NOMO-1 (cell line): ENCODE measurements at regions not wholly inside any gene's neighbourhood (a gene's known extent, or its start where the extent isn't known, plus 50 kb on each side); places are given as distances from the start of the nearest gene placed in this dataset.
"Not testable (repeated sequence)": the region's sequence is repeated elsewhere in the genome, so short reads cannot be mapped to it uniquely, and the experiment has no call there.

ENCODE experiments used
- DNase-seq, 2 experiments: peaks; one replicate each; lab custom pipeline; 2025; ENCODE audit not compliant: unreplicated experiment in 2 of 2; lab: John Stamatoyannopoulos, UW

GRCh38 chr6:6747371-6747770, 158.9 kb downstream of the LY86 start:
- no peak for DNase-seq

- DNase-seq, result no peak
These were observed 159.5 kb downstream of the LY86 start for GRCh38 chr6:6748001-6748400.

DNA sequence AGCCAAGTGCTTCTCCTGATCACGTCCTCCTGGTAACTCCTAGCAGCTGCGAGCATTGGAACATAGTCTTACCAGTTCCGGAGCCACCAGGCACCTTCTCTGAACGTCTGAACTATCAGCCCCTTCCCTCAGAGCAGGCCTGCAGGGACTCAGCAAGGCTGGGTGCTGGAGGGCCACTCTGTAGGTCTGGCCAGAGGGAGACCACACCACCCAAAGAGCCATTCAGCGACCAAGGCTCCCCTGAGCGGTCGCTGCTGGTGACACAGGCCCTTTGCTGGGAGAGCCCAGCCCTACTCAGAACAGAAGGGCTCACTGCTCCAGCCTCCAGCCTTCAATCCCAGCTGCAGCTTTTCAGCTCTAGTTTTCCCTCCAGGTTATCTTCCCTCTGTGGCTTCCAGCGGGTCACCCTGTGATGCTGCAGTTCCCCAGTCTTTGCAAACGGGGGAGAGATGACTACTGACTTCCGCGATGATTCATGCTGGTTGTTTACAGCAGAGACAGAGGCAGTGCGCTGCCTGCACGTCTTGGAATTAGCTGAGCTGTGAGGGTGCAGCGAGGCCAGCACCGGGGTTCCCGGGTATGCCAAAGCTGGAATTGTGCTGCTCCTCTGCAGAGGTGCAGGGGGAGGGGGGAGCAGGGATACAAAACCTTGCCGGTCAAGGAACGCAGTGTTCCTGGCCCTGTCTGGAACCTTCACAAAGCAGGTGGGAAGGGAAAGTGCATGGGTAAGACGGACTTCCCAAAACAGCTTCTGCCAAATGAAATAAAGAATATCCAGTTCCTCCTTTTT, 161.4 kb downstream of the LY86 start:
- DNase-seq, result peak; percentile 54 to 81

GRCh38 chr6:6750594-6751265, 162.2 kb downstream of the LY86 start:
- DNase-seq, result no peak

GRCh38 chr6:6751266-6751596, 162.7 kb downstream of the LY86 start:
- DNase-seq, result no peak

- DNase-seq, result peak; percentile 47 to 64
These were observed 163.1 kb downstream of the LY86 start for GRCh38 chr6:6751619-6752023.

GRCh38 chr6:6752129-6752528, 163.6 kb downstream of the LY86 start:
- DNase-seq, result no peak

GRCh38 chr6:6753301-6753700, 164.8 kb downstream of the LY86 start:
- DNase-seq, result no peak

DNA sequence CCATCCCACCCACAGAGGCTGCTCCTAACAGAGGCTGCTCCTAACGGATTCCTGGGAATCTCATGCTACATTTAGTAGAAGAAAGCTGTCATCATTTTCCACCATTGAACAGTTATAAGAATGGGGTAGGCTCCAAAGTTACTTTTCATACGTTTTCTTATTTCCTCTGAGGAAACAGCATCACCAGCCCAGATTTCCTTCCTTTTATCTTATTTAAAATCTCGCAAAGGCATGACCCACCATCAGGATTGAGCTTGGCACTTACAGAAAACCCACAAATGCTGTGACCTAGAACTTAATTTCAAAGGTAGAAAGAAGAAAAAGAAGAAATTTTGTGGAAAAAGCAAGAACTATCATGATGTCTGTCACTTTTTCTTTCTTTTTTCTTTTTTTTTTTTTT, 168.0 kb downstream of the LY86 start:
- no peak for DNase-seq

DNA sequence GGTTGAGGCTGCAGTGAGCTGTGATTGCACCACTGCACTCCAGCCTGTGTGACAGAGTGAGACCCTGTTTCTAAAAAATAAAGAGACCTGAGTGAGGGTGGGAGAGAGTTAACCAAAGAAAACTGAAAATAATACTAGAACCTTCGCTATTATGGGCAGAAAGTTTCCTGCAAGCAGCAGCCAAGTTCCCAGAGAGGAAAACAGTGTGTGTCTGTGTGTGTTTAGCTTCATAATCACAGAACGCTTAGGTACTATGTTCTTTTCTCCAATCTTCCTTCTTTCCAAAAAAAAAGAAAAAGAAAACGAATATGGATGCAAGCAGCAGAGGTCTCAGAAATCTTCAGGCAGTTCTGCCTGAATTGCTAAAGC, 170.0 kb downstream of the LY86 start:
- no peak for DNase-seq

DNA sequence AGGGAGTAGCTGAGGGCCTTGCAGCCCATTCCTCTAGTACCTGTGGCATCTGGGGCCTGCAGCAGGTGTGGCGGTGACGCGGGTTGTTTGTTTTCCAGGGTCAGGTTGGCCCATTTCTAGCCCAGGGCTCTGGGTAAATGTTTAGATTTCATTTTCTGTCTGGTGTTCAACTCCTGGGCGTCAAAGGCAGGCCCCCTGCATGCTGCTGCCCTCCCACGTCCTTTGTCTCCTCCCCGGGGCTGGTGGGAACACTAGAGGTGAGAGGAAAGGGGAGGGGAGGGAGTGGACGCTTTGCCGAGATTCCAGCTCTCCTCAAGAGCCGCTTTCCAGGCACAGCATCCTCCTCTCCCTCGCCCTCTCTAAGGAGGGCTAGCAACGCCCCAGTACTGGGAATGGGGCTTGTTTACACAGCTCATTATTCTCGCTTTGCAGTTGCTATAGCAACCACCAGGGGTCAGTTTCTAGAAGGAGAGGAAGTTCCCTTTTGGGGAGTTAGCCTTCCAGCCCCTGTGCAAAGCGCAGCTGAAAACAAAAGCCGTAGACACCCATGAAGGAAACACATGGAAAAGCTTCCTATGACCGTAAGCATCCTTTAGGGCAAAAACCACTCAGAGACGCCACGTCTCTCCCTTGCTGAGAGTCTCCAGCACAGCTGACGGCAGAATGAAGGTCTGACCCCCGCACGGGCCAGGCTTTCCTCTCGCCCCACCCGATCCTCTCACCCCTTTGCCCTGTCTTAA, 170.6 kb downstream of the LY86 start:
- peak; percentile 69 to 82 for DNase-seq

DNA sequence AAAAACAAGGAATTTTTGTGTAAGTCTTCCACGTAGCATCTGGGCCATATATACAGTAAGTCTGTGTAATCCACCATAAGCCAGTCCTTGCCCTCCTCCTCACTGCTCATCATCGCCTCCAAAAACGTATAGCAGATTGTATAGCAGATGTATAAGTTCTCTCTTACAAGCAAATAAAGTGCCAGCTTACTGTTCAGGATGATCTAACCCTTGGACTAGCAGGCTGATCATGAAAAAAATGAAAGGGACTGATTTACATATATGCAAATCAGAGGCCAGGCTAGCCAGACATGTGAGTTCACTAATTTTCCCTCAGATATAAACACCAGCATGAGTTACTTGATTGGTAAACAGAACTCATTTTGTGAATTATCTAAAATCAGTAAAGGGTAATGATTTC, 171.5 kb downstream of the LY86 start:
- DNase-seq, result peak in 1 of 2 experiments; percentile 20

- not testable (repeated sequence) for DNase-seq
These were observed 174.0 kb downstream of the LY86 start for GRCh38 chr6:6762566-6762965.

- no peak for DNase-seq
These were observed 176.4 kb downstream of the LY86 start for GRCh38 chr6:6764764-6765434.

DNA sequence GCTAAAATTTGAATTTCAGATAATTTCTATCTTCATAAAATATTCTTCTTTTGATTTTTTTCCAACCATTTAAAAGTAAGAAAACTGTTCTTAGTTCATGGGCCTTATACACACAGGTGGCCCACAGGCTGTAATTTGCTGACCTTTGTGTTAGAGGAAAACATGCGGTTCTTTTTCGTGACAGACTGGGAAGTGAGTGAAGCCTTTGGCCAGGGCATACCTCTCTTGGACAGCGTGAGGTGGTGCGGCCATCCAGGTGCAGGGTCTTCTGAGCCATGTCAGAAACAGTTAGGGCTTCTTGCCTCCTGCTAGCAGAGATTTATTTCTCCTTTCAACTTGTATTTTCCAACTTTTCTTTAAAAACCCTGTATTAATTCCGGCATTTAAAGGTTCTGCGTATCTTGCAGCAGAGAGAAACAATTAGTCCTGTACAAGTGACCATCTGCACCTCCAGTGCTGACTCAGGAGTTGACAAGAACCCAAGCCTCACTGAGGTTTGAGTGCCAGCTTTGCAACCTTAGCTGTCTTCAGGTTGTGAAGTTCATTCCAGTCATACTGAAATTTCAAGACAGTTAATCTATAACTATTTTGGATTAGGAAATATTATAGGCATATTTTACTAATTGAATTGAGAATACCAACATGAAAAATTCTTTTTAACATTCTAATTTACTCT, 177.8 kb downstream of the LY86 start:
- no peak for DNase-seq

DNA sequence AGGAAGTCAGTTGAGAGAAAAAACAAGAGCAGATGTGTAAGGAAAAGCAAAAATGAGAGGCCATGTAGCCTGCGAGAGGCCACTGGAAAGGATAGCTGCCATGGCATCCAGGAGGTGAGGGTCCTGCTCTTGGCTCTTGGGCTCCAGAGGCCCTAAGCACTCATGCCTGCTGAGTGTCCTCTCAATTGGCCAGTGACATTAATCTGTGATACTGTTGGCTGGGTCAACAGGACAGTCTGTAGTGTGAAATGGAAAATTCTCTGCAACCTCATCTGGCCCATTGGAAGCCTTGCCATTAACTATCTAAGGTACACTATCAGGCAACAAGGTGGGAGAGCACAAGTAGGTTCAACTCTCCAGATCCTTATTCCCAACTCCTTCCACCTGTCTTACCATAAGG, 180.9 kb downstream of the LY86 start:
- no peak for DNase-seq

- DNase-seq, result no peak
These were observed 182.9 kb downstream of the LY86 start for GRCh38 chr6:6771224-6771945.

DNA sequence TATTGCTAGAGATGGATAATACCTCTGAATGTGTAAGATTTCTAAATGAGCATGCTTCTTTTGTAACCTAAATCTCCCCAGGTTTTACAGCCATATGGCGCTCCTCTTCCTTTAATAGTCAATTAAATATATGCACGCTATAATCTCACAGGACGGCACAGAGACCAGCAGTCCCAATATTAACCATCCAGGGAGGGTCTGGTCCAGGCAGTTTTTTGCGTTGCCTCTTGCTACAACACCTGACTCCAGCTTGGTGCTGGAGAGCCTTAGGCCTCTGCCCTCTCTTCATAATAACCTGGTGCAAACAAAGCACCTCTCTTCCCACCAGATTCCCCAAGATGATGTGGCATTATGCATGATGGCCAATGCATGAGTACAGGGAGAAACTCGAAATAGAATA, 183.4 kb downstream of the LY86 start:
- no peak for DNase-seq

- no peak for DNase-seq
These were observed 184.2 kb downstream of the LY86 start for GRCh38 chr6:6772751-6773150.

DNA sequence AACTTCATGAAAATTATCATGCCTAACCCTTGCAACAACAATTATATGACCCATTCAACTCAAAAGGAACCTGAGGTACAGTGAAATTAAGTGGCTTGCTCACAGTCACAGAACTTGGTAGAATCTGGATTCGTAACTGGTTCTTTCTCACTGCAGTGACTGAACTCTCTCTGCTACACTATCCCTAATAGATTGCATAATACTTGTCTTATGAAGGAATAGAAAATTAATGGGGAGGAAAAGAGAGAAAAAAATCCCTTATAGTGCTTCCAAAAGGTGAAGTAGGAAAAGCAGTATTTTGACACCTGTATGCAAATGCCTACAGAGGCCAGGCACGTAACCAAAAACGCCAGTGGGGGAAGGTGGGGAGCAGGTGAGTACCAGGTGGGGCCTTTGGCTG, 186.6 kb downstream of the LY86 start:
- DNase-seq, result no peak
